Body of pancreas (tissue), 4 donors: ENCODE measurements at regions not wholly inside any gene's neighbourhood (a gene's known extent, or its start where the extent isn't known, plus 50 kb on each side); places are given as distances from the start of the nearest gene placed in this dataset.

Experiments
- ATAC-seq: fragments of 150-250 bp; one replicate; pipeline ENCODE4 v1.9.1; 2016
- DNase-seq, 4 donors: peaks; one replicate each; pipeline ENCODE4 v3.0.0-alpha.2; 2019
- H3K27ac ChIP-seq, 4 donors: fragments of 200-600 bp; sonication (generic); 1 replicate in 3 of 4; 2 replicates in 1 of 4; pipeline versions ENCODE4 v1.5.1 to v1.6.1; 2016 to 2019; ENCODE audit warnings: mild to moderate bottlenecking in 1 of 4, mixed read lengths in 1 of 4, moderate library complexity in 1 of 4
- H3K27me3 ChIP-seq, 2 donors: fragments of 200-600 bp; sonication (generic); one replicate each; pipeline ENCODE4 v1.6.0; 2016; ENCODE audit warnings: mild to moderate bottlenecking in 1 of 2
- H3K36me3 ChIP-seq, 2 donors: fragments of 200-600 bp; sonication (generic); replicated peaks in 1 of 2; 2 replicates each; pipeline ENCODE4 v1.5.1; 2016; ENCODE audit warnings: low read depth in 2 of 2; ENCODE audit not compliant: insufficient read depth in 1 of 2
- H3K4me1 ChIP-seq: fragments of 200-600 bp; sonication (generic); one replicate; pipeline ENCODE4 v1.6.0; 2016
- H3K4me3 ChIP-seq, 2 donors: fragments of 200-600 bp; sonication (generic); 1 replicate in 1 of 2; 2 replicates in 1 of 2; pipeline ENCODE4 v1.5.1; 2016 to 2019
- H3K9me3 ChIP-seq, 3 donors: fragments of 200-600 bp; sonication (generic); 1 replicate in 2 of 3; 2 replicates in 1 of 3; pipeline ENCODE4 v1.5.1; 2016
- POLR2A ChIP-seq, 3 donors: fragments of 450-650 bp; IDR thresholded peaks; one replicate each; pipeline ENCODE4 v1.6.1; 2016; ENCODE audit warnings: antibody characterized with exemption in 3 of 3, mild to moderate bottlenecking in 2 of 3
- WGBS, 2 donors: methylation state at CpG; one replicate each; pipeline ENCODE4 v1.1.5; 2017; 5-methylcytosine and 5-hydroxymethylcytosine counted together
- intact Hi-C: fragments of 100-400 bp; cut with DNase I; formaldehyde crosslinking; loops from one replicate; pipeline ENCODE4 v1.15.1; 2023
- TF ChIP-seq, protein P1 (sequence below), 7 experiments: fragments of 450-650 bp in 4 of 7; fragments of 200-600 bp in 3 of 7; sonication (generic) in 3 of 7; IDR thresholded peaks; one replicate each; pipeline ENCODE4 v1.5.1; 2016 to 2019; ENCODE audit warnings: antibody characterized with exemption in 7 of 7

DNA sequence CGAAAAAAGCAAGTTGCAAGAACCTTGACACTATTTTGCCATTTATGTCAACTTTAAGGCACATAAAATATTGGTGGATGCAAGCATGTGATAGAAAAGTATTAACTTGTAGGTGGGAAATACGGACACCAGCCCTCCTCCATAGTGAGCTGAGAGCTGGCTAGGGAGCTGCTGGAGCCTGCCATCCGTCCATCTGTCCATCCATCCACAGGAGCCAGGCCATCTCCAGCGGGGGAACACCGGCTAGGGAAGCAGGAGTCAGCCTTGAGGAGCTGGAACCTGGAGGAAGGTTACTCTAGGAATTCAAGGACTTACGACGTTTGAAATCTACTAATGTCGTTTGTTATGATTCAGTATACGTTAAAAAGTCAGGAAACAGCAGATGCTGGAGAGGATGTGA, 120.7 kb upstream of the C14orf180 start:
- peaks cover 0 to 12% of the 10 kb centered on the region in 2 donors for H3K27me3 ChIP-seq
- intact Hi-C loops: no loop called here
- ATAC-seq (no peak), DNase-seq (no peak)
- 39 to 47% methylated on average over 9 of the region's 9 CpGs for WGBS, 2 donors
- peaks cover 9% of the 10 kb centered on the region for H3K4me1 ChIP-seq
- H3K27ac ChIP-seq: no peak overlapping the region
- TF ChIP-seq, protein P1, sequence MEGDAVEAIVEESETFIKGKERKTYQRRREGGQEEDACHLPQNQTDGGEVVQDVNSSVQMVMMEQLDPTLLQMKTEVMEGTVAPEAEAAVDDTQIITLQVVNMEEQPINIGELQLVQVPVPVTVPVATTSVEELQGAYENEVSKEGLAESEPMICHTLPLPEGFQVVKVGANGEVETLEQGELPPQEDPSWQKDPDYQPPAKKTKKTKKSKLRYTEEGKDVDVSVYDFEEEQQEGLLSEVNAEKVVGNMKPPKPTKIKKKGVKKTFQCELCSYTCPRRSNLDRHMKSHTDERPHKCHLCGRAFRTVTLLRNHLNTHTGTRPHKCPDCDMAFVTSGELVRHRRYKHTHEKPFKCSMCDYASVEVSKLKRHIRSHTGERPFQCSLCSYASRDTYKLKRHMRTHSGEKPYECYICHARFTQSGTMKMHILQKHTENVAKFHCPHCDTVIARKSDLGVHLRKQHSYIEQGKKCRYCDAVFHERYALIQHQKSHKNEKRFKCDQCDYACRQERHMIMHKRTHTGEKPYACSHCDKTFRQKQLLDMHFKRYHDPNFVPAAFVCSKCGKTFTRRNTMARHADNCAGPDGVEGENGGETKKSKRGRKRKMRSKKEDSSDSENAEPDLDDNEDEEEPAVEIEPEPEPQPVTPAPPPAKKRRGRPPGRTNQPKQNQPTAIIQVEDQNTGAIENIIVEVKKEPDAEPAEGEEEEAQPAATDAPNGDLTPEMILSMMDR (IDR thresholded peaks at IDR 0.05): no peak
- TF ChIP-seq POLR2A (IDR thresholded peaks at IDR 0.05): no peak
- no peaks in the 10 kb centered on the region for H3K9me3 ChIP-seq
- no peaks in the 10 kb centered on the region for H3K36me3 ChIP-seq
- no peak overlapping the region for H3K4me3 ChIP-seq

DNA sequence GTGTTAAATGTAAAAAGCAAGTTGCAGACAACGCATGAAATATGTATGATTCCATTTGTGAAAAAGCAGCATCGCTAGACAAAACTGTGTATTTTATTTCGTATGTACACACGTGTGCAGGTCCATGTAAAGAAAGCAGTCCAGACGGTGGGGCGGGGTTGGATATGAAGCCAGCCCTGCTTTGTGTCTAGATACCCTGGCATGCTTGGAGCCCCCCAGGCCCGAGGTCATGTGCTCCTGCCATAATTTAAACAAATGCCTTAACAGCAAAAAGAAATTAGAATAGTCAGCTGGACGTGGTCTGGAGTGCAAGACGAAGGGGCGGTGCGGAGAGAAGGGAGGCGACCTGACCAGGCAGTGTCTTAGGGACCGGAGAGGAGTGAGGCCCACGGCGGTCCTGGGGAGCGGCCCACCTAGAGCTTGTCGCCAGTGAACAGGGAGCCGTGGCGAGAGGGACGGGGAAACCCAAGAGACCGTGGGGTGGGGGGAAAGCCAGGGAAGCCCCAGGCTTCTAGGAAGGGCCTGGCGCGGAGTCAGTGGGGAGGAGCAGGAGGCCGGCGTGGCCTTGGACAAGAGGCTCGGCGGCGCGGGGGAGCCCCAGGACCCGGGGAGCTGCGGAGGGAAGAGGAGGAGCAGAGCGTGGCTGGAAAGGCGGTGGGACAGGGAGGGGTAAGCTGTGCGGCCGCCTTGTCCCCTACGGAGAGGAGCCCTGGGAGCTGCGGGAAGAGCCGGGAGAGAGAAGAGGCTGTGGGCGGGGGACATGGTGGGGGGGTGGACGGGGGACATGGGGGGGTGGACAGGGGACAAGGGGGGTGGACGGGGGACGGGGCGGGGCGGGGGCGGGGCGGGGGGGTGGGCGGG, 118.5 kb upstream of the C14orf180 start:
- 17 to 27% methylated on average over 30 to 37 of the region's 47 CpGs for WGBS, 2 donors
- H3K4me1 ChIP-seq: peaks cover 9% of the 10 kb centered on the region
- TF ChIP-seq POLR2A (IDR thresholded peaks at IDR 0.05): no peak
- no peak overlapping the region for H3K27ac ChIP-seq
- H3K4me3 ChIP-seq: no peak overlapping the region
- no peaks in the 10 kb centered on the region for H3K36me3 ChIP-seq
- intact Hi-C loops: no loop called here
- no peaks in the 10 kb centered on the region for H3K9me3 ChIP-seq
- DNase-seq (peak in 2 of 4 donors; percentile 22 to 52), ATAC-seq (peak; percentile 15)
- H3K27me3 ChIP-seq: peaks cover 0 to 12% of the 10 kb centered on the region in 2 donors

DNA sequence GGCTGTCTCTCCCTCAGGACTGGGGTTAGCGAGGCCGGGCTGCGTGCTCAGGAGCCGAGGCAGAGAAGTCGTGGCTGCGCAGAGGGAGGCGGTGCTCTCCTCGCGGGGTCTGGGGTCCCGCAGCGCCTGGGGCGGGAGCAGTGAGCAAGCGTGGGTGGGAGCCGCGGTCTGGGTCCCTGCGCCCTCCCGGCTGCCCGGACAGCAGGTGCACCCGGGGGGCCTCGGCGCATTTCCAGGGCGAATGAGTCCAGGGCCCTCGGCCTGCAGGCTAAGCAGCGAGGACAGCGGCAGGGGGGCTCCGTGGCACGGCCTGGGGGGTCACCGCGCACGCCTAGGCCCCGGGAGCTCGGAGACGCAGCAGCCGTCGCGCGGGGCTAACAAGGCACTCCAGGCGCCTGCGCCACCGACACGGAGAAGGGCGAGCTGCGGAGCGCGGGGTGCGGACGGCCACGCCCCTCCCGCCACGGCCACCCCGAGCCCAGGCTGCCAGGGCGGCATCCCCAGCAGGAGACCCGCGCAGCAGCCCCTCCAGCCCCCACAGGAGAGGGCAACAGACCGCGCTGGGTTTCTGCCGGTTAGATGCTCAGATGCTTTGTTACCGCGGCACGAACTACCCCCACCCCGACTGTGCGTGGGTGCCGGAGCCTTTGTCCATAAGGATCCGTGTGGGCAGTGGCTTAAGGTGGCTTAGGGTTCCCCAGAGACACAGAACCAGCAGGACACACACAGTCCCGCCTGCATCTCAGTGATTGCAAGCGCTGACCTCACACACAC, 117.7 kb upstream of the C14orf180 start:
- H3K27ac ChIP-seq: no peak overlapping the region
- H3K9me3 ChIP-seq: no peaks in the 10 kb centered on the region
- peaks cover 0 to 12% of the 10 kb centered on the region in 2 donors for H3K27me3 ChIP-seq
- no peak overlapping the region for H3K4me3 ChIP-seq
- DNase-seq (peak in 1 of 4 donors; percentile 13), ATAC-seq (no peak)
- TF ChIP-seq POLR2A (IDR thresholded peaks at IDR 0.05): no peak
- TF ChIP-seq, protein P1 (IDR thresholded peaks at IDR 0.05): no peak
- 3 to 50% methylated on average over 2 to 61 of the region's 66 CpGs for WGBS, 2 donors
- peaks cover 9% of the 10 kb centered on the region for H3K4me1 ChIP-seq
- H3K36me3 ChIP-seq: no peaks in the 10 kb centered on the region
- intact Hi-C loops: no loop called here

DNA sequence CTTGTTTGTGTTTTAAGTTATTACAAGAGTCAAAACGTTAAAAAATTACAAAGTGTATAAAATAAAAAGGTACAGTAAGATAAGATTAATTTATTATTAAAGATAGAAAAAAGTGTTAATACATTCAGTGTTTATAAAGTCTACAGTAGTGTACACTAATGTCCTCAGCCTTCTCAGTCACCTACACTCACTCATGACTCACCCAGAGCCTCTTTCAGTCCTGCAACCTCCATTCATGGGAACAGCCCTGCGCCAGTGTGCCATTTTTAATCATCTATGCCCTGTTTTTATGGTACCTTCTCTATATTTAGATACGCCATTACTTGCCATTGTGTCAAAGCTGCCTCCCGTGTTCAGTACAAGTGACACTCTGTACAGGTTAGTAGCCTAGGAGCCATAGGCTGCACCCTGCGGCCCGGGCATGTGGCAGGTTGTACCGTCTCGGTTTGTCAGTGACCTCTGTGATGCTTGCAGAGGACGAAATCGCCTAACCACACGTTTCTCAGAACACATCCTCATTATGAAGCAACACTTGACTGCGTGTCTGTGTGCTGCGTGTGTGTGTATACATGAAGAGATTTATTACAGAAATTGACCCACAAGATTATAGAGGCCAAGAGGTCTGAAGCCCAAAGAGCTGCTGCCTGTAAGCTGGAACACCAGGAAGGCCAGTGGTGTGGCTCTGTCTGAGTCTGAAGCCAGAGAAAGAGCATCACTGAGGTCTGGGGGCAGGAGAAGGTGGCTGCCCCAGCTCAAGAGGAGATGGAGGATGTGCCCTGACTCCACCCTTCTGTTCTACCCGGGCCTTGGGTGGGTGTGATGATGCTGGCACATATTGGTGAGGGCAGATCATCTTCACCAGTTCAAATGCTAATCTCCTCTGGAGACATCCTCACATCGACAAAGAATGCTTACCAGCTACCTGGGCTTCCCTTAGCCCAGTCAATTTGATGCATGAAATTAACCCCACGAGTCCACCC, 116.6 kb upstream of the C14orf180 start:
- WGBS, 2 donors: 59 to 65% methylated on average over 15 to 16 of the region's 16 CpGs
- H3K27ac ChIP-seq: no peak overlapping the region
- intact Hi-C loops: no loop called here
- H3K4me3 ChIP-seq: no peak overlapping the region
- DNase-seq: peak in 1 of 4 donors; percentile 2
- no peaks in the 10 kb centered on the region for H3K36me3 ChIP-seq
- TF ChIP-seq, protein P1 (IDR thresholded peaks at IDR 0.05): no peak
- peaks cover 9% of the 10 kb centered on the region for H3K4me1 ChIP-seq
- no peaks in the 10 kb centered on the region for H3K9me3 ChIP-seq
- ATAC-seq: no peak
- peaks cover 0 to 12% of the 10 kb centered on the region in 2 donors for H3K27me3 ChIP-seq
